GM18951 (cell line): ENCODE measurements at regions not wholly inside any gene's neighbourhood (a gene's known extent, or its start where the extent isn't known, plus 50 kb on each side); places are given as distances from the start of the nearest gene placed in this dataset.

Experiments
- POLR2A ChIP-seq: IDR thresholded peaks from 4 replicates; pipeline ENCODE4 v1.6.1; 2011; ENCODE audit warnings: mild to moderate bottlenecking; ENCODE audit not compliant: insufficient read length, insufficient read depth; ENCODE audit errors: extremely low read depth
- in situ Hi-C: fragments of 300-500 bp; cut with MboI; formaldehyde crosslinking; loops from one replicate; pipeline ENCODE4 v1.12.0; 2022; ENCODE audit warnings: low sequenced_read_pairs, mixed read lengths, inconsistent platforms; ENCODE audit not compliant: unreplicated experiment

- in situ Hi-C loops = no loop called here
- no peak for TF ChIP-seq POLR2A
These were observed 627.2 kb downstream of the BCKDHB start for GRCh38 chr6:80733641-80734040.

DNA sequence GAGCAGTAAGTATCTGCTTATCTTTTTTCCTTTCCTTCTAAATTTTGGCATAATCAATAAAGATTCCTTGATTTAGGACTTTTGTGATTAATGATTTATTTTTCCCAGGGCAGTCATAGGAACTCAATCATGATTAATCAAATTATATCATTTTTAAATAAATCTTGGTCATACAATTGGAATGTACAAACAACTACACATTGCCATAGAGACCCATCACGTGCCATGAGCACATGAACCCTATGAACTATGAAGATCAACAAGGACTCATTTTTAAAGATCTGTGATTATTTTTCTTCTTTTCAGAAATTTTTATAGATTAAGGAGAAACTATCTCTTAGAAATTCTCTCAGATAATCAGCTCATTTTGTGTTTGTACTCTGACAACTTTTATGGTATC is 622.4 kb downstream of the BCKDHB start:
- no peak for TF ChIP-seq POLR2A
- in situ Hi-C loops = no loop called here

DNA sequence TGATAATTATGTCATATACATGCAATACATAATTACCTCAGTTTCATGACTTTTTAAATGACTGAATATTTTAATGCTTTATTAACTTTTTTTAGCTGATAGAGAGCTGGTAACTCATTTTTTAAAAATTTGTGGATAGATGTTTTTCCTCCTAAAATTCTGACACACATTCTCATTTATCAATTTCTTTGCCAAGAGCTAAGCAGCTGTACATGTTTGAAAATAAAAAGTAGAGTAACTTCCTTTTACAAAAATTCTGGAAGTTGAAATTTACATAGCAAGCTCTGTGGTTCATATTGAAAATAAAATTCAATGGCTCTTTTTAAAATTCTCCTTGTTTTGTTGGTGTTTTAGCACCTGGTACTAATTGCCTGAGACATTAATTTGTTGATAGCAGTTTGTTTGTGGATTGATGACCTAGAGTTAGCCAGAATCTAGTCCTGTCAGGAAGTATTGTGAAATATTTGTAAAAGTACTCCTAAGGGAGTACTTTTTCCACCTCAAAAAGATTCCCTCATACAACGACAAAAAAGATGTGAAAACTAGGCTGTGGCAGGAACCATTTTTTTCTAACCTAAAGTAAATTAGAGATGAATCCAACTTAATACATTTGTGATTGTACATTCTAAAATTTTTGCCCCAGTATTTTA is 621.8 kb downstream of the BCKDHB start:
- in situ Hi-C loops = no loop called here
- no peak for TF ChIP-seq POLR2A

DNA sequence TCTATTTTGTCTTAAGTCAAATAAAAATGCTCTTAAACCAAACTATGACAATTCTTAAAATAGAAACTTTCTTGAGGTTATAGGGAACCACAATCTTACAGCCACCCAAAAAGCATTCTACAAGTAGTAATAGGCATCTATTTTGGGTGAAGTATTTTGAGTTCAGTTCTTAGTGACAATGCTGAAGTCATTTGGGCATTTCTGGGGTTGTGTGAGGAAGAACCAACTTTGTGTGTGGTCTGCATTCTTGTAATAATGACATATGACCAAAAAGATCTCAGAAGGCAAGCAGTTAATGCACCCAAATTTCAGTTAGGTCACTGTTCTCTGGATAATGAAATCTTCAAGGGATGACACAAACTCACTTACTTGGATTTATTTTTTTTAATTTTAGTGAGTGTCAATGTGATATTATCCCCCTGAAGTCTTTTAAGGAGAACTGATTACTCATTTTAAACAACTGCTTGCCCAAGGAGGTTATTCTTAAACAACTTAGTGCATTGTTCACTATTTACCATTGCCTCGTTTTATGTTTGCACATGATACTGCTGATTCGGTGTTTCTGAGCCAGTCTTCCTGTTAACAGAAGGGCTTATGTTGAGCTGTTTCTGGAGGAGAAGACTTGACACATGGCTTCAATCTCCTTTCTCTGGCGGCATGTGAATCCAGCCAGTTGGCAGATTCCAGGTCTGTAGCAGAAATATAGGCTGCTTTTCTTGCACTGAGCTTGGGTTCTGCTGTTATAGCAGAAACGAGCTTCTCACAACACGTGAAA is 618.9 kb downstream of the BCKDHB start:
- in situ Hi-C loops = no loop called here
- TF ChIP-seq POLR2A = no peak

DNA sequence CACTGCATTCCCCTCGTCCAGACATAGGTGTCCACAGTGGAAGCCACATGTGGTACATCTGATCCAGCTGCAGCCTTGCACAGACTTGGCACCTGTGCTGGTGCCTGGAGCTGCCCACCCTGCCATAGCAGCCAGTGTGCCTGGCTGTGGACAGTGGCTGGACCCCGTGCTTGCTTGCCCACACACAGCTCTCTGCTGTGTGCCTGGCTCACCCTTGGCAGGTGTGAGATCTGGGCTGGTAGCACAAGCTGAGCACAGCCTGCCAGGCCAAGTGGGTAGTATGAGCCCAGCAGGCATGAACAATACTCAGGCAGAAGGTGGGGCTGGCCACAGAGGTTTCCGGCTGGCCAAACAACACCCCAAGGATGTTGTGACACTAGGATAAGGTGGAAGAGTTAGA is 614.4 kb downstream of the BCKDHB start:
- in situ Hi-C loops = no loop called here
- TF ChIP-seq POLR2A = no peak

- no peak for TF ChIP-seq POLR2A
These were observed 608.0 kb downstream of the BCKDHB start for GRCh38 chr6:80714513-80714912.

GRCh38 chr6:80698459-80698858 is 592.0 kb downstream of the BCKDHB start:
- no peak for TF ChIP-seq POLR2A

More at GRCh38 chr6:80714513-80714912, 608.0 kb downstream of the BCKDHB start:
- in situ Hi-C loops = no loop called here

DNA sequence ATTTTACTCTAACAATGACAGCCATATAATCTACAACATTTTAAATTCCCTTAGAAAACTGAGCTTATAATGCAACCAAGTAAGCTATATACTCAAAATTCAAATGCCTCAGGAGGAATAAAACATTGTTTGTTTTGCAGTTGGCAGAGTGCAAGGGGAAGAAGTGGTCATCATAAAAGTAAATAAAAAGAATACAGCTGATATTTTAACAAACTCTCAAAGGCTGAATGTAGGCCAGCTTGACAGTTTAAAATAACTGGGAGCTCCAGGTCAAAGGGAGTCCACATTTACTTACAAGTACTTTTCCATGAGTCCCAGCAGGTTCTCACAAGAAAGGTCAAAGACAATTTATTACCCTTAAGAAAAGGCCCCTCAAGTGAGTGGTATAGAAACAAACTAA is 589.8 kb downstream of the BCKDHB start:
- in situ Hi-C loops = no loop called here

More at GRCh38 chr6:80698459-80698858, 592.0 kb downstream of the BCKDHB start:
- in situ Hi-C loops = no loop called here

DNA sequence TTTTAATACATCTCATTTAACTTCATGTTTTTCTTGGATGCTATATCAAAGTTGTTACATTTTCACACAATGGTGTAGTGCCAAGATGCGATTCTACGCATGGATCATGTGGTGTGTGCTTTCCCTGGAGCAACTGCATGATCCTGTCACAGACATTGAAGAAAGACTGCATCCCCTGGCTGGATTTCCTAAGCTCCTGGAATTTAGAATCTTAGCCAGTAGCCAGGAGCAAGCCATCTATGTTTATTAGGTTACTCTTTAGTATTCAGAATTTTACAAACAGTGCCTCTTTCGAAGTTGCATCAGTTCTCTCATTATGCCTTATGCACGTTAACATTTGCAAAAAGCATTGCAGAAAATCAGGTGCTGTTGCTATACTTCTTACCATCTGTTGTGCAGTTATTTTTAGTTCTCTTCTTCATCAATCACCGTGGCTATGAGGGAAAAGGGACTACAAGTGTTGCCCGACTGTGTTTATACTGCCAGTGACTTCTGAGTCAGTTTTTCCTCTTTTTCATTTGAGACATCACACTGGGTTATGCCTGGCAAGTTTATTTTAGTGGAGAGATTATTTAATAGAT is 584.2 kb downstream of the BCKDHB start:
- TF ChIP-seq POLR2A = no peak
- in situ Hi-C loops = no loop called here

More for the DNA sequence above, 589.8 kb downstream of the BCKDHB start:
- no peak for TF ChIP-seq POLR2A

DNA sequence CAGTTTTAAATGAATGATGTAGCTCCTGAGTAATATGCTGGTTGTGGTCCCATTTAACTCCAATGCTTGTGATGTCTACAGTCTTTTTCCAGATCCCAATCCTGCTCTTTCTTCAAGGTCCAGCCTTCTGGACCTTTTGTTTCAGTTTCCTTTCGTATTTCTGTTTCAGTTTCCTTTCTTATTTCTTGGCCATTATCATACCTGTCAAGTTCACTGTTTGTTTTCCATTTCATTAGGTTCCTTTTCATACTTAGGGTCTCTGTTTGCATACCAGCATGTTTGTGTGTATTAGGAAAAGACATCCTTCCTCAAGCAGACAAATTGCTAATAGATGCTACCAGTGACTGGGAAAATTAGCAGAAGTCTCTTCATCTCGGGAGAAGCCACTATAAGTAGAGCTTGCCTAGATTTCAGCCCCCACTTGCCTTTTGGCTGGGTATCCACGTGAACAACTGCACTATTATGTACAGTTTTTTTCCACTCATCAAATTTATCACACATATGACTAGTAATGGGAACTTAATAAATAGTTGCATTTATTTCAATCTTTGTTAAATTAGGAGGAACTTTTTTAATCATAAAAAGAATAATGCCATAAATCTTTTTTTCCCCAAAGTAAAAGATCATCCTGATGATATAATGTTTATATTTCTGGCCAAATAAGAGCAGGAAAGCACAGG is 583.4 kb downstream of the BCKDHB start:
- no peak for TF ChIP-seq POLR2A
- in situ Hi-C loops = no loop called here

DNA sequence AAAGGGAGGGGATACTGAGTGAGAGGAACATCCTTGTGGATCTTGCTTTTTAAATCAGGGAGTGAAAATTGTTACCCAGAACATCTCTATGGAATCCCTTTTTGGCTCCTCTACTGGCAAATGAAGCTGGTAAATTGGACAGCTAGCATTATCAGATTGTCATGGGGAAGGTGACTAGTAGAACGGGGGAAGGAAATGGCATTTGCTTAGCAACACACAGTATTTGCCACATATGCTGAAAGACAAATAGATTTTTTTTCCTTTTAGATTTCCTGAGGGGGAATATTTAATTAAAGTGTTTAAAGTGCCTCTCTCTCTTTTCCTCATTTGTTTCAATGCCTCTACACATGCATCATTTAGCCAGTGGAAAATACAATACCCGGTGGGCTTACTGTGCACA is 573.5 kb downstream of the BCKDHB start:
- in situ Hi-C loops = no loop called here
- TF ChIP-seq POLR2A = no peak

DNA sequence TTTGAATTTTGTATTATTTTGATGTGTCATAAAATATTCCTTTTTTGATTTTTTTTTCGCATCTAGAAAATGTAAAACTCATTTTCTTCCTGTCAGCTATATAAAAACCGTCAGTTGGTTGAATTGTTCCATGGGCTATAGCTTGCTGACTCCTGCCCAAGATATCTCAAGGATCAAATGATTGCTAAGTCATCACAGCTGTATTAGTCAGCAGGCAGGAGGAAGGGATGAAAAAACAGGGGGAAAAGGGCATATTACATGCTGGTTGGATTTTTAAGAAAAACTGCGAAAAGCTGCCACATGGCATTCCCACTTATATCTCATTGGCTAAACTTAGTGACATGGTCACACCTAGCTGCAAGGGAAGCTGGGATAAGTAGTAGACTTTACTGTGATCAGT is 569.9 kb downstream of the BCKDHB start:
- TF ChIP-seq POLR2A = no peak
- in situ Hi-C loops = no loop called here

DNA sequence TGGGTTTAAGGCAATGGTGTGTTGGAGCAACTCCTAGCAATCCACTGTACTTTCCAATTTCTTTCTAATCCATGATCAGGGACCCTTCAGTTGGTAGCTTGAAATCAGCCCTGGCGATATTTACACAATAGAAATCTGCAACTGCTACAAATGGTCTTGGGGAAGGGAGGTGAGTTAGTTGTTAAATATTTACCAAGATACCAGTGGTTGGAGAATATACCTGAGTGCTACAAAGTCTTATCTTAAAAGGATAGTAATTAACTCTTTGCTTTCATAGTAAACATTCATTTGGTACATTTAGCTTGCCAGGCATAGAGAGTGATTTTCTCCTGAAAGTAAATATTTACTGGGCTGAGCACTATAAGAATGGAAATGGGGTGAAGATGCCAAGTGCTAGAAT is 568.2 kb downstream of the BCKDHB start:
- TF ChIP-seq POLR2A = no peak
- in situ Hi-C loops = no loop called here
